ENCODE measurements at regions not wholly inside any gene's neighbourhood (a gene's known extent, or its start where the extent isn't known, plus 50 kb on each side); places are given as distances from the start of the nearest gene placed in this dataset.
"Not testable (repeated sequence)": the region's sequence is repeated elsewhere in the genome, so short reads cannot be mapped to it uniquely, and the experiment has no call there.

DNA sequence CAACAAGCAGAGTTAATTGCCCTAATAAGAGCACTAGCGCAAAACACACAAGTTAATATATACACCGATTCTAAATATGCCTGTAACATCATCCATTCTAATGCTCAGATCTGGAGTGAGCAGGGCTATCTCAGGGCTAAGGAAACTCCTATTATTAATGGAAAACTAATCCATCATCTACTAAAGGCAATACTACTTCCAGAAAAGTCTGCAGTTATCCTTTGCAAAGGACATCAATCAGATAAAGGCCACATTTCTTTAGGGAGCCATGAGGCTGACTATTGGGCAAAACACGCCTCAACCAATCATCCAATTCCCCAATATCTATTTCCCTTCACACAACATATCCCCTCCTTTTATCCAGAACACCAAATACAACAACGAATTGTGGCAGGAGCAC is 1032.3 kb upstream of the NUDT12 start:
- no peak for DNase-seq

DNA sequence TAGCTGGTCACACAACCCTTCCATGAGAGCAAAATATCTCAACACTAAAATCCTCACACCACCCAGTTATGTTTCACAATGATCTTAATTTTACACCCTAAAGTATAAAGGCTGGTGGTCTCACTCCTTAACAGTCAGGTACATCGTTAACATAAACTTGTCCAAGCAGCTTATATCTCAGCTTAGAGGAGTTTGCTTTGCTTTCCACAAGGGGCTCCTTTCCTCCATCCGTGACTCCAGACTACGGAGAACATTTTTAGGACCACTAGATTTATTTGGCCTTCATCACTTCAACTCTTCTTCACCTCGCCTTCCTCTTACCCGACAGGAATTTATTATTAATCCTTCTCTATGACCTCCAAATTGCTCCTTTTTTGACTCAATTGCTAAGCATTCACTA is 1014.1 kb upstream of the NUDT12 start:
- DNase-seq, result no peak

DNA sequence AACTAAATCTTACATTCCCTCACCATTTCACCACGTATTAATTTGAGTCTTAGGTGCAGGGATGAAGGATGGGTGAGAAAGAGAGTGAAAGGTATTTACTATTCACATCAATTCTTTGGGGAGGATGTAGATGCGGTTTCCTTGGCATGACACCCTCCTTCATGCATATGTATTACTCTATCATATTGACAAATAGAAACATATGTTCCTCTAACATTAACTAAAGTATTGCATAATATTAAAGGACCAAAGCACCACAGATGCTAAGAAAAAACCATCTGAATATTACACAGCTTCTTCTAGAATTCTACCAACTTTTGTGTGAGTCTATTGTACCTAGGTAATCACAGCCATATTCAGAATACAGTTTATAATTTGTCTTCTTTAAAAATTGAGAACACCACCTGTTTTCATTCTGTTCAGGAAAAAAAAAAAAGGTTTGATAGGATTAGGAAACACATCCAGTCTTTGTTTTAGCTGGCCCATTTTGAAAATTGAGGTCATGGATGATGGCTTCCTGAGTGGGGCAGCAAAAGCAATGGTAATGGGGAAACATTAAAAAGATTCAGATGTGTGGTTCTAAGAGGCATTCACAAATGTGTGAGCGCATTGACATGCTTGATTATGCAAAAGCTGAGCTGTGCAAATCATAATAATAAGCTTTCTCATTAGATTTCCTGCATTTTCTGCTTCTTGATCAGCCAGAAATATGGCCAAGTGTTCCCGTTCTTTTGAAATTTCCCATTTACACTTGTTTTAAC is 1011.5 kb upstream of the NUDT12 start:
- no peak for DNase-seq

DNA sequence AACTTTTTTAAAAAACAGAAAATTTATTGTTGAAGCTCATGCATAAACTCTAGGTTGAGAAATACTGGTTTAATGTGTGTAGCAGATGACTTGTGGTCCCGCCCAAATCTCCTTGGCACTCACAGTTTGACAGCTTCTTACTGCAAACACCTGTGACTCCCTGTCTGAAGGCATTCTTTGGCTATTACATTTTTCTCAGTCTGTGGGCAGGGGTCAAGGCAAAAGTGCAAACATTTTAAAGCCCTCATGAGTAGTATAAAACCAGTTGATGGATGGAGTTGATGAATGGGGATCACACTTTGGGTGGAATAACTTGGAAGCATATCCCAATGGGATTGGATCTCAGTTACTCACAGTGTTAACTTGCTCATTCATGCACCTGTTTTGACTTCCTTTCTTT is 1007.0 kb upstream of the NUDT12 start:
- no peak for DNase-seq

DNA sequence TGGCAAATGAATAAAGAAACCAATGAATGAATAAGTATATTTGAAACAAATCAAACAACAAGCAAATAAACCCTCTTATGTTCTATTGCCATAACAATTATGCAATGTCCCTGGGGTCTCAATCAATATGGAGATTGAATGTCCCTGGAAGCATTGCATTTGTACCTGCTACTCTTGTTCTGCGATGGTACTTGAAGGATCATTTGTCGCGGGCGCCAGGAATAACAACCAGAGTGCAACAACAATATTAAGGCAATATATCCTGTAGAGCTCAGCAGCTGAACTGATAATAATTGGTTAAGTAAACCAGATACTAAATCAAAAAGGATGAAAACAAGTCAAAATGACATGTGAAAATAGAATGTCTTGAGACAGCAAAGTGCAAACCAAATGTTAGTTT is 1001.9 kb upstream of the NUDT12 start:
- no peak for DNase-seq

DNA sequence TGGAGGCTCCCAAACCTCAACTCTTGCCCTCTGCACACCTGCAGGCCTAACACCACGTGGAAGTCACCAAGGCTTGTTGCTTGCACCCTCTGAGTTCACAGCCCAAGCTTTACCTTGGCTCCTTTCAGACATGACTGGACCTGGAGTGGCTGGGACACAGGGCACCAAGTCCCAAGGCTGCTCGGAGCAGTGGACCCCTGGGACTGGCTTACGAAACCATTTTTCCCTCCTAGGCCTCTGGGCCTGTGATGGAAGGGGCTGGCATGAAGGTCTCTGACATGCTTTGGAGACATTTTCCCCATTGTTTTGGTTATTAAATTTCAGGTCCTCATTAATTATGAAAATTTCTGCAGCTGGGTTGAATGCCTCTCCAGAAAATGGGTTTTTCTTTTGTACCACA is 994.4 kb upstream of the NUDT12 start:
- no peak for DNase-seq

DNA sequence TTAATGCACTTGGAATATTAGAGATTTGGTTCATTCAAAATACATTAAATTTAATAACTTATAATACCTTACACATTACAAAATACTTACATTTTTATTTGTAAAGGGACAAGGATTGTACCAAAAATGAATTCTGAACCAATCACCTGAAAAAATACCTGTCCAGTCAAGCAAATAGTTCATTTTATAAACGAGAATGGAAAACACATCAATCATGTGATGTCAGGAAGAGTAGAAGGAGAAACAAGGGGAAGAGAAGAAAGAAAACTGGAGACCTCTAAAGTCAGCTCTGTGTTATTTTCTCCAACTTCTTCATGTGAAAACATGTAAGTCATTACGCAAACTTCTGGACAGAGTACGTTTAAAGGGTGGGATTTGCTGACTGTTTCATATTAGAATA is 989.0 kb upstream of the NUDT12 start:
- DNase-seq, result no peak

DNA sequence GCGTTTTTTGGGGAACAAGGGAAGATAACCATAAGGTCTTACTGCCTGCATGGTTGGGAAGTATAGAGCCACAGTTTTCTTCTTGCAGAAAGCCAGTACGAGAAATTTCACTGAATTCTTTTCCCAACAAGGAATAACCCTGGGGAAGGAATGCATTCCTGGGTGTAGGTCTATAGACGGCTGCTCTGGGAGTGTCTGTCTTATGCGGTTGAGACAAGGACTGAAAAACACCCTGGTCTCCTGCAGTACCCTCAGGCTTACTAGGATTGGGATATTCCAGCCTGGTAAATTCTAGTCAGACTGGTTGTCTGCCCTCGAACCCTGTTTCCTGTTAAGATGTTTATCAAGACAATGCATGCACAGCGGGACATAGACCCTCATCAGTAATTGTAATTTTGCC is 984.3 kb upstream of the NUDT12 start:
- not testable (repeated sequence) for DNase-seq

DNA sequence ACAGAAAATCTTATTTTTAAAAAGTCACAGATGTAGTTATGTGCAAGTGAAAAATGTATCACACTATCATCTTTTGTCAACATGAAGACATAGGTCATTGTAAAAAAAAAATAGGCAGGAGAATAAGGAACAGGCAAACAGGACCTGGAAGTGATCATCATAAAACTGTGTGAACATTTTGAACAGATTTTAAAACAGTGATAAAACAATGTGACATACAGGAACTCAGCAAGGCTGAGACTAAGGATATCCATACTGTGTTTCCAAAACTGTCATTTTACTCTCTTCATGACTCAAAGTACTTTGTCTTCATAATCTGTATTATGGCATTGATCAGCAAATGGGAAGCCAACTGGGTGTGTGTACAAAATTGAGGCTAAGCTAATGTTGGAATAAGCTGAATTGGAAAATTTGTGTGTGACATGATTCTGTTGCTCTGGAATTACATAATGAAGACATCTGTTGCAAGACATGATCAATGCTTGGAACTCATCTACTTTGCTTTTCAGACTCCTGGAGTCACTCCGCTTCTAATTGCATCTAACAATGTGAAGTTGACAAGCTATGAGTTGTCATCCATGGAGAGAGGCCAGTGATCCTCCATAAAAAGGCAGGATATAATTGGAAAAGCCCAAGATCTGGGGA is 978.7 kb upstream of the NUDT12 start:
- no peak for DNase-seq

DNA sequence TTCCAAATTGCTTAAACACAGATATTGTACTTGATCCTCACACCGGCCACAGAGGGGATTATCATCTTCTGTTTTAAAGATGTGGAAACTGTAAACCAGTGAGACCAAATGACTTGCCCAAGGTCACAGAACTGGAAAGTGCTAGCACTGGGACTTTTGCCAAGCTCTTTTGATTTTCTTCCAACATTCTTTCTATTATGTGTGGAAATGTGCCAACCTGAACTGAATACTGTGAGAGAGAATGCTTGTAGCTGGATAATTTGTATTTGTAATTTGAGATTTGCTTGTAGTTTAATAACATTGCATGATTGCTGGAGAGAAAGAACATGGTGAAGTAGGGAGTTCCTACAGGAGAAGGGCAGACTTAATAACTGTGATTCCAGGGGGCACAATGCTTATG is 977.9 kb upstream of the NUDT12 start:
- DNase-seq, result no peak

DNA sequence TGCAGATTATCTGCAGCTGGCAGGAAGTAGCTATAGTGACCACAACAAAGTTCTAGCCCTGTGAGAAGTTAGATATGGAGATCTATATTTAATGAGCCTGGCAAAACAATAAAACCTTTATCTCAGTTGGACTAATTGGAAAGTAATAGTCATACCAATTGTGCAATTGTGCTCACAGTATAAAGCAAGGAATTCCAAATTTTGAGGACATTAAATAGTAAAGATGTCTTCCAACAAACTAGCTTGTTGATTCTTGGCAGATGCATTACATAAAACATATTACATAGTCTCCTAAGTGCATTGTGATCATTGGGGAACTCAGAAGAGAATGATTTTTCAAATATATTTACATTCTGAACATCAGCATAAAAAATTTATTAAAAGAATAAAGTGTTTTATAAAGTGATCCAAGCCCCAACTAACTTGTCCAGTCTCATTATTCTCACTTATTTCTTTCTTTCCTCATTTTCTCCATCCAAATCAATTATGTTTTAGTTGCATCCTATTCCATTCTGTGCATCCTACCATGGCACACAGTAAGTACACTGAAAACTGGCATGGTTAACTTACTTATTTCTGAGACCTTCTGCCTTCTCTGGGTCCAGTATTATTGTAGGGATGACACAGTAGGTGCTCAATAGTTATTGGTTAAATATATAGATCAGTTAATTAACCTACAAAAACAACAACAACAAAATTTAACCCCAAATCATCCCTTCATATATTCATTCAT is 977.2 kb upstream of the NUDT12 start:
- no peak for DNase-seq

DNA sequence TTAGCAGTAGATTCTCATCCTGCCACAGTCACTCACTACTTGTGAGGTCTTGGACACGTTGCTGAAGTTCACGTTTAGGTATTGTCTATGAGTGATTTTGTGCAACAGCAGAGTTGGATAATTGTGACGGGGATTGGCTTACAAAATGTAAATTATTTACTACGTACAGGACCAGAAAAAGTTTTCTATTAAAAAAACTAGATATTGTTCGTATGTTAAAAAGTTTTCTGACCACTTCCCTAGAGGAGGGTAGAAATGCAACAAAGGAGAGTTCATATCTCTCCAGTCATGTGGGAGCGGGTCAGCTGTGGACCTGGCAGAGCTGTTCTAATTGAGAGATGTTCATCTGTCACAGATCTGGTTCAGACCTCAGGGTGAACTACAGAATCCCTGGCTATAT is 976.1 kb upstream of the NUDT12 start:
- no peak for DNase-seq

DNA sequence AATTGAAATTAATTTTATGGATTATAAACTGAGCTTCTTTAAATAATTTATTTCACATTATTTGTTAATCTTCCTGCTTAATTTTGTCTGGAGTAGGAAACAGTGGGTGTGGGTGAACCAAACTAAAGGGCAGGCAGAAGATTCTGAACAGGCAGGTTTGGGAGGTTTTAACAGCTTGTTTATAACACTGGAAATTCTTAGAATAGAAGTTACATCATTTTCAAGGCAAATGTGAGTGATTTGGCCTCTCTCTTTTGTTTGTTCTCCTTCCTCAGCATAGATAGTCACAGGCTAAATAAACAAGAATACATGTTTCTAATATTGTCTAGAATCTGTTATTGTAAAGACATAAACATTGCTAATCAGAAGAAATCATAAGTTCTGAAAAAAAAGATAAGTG is 970.9 kb upstream of the NUDT12 start:
- DNase-seq, result no peak

DNA sequence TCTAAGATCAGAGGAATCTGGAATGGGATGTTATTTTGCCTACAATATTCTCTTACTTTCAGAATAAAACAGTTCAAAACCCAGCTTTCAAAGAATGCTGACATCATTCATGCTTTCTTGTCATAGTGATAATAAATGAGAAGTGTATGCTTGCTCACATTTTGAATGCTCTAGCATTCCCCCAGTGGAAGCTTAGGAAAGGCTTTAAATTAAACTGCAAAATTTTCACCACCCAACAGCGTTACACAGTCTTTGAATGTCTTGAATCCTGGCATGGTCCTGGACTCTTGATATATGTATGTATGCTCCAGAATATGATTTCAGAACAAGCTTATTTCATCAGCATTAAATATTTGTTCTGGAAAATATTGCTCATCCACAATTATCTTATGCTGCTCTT is 964.3 kb upstream of the NUDT12 start:
- no peak for DNase-seq

DNA sequence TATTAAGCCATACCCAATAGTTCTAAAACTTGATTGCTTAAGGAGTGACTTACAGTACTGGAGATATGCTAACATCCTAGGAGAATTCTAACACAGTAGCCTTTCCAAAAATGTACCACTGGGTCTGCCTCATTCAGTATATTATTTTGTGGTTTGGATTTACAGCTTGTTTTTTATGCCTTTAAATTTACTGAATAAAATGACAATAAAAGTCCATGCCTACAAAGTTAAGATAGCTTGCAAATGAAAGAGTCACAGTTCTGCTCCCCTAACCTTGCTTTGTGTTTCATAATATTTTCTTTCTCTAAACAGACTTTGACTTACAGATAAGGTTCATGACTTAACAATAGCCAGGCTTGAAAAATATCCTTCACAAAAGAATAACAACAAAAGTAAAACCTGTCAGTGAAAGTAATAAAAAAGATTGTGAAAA is 951.1 kb upstream of the NUDT12 start:
- no peak for DNase-seq

DNA sequence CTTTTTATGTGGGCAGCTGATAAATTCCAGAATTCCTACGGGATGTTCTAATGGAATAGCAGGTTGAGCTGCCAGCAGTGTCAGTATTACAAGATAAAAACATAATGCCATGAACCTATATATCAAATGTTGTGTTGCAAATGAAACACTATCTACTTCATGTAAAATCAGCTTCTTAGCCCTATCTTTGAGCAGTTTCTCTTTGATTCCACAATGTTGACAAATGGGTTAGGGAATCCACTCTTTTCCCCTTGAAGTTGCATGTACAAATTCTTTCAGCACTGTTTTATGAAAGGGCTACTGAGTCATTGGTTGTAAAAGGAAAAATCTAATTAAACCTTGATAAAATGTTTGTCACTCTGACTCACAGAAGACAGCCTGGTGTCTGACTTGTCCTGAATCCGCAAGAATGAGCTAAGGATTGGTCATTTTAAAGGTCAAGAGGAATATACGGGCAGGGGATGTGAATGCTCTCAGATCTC is 950.6 kb upstream of the NUDT12 start:
- no peak for DNase-seq

DNA sequence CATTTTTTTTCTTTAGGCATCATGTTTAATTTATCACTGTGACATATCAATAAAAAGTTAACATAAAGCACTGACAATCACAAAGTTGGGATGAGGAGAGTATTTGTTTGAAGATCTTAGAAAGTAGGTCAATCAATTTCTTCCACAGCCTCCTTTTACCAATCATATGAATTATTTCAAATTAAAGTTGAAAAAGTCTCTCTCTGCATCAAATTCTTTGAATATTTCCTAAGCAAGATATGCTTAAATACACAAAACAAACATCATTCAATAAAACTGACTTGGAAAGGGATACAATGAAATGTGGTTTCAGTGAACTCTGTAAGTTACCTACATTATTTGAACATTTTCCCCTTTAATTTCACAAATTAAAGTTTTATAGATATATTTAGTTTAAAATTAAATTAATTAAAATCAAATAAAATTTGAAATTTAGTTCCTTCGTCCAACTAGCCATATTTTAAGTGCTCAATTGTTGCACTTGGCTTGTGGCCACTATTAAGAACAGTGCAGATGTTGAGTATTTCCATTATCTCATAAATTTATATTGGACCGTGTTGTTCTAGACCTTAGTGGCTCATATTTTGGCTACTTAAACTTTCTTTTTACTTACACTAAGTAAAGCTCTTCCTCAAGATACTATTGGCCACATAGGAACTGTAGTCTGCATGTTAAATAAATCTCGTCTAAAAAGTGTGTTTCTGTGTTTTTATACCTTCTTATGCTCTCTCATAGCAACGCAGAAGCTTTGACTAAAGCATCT is 949.7 kb upstream of the NUDT12 start:
- no peak for DNase-seq

DNA sequence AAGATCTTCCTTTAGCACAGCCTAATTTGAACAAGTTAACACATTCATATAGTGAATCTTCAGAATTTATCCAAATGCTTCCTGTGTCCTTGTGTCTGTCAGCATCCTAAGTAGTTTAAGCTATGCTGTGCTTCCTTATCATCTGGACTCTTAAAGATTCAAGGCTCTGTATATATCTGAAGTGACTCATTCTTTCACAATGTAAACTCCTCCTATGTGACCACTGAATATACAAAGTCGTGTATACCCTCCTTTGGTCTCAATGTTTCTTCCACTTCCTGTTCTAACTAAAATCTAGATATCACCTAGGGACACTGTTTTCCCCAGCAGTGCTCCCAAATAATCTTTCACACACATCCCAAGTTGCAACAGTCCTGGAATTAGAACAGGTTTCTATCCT is 935.7 kb upstream of the NUDT12 start:
- DNase-seq, result no peak

DNA sequence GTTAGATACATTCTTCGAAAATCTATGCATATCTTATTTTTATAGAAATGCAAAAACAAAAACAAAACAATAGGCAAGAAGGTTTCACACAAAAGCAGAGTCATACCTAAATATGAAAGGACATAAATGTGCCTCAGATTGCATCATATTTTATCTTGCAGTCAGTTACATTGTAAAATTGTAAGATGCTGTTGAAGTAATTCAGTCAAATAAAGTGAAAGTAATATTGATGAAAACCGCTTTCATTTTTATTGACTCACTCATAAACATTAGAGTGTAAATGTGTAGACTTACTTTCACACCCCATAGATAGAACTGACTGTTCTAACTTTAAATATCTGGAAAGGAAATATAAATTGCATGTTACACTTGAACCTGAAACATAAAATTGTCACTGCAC is 931.5 kb upstream of the NUDT12 start:
- no peak for DNase-seq

DNA sequence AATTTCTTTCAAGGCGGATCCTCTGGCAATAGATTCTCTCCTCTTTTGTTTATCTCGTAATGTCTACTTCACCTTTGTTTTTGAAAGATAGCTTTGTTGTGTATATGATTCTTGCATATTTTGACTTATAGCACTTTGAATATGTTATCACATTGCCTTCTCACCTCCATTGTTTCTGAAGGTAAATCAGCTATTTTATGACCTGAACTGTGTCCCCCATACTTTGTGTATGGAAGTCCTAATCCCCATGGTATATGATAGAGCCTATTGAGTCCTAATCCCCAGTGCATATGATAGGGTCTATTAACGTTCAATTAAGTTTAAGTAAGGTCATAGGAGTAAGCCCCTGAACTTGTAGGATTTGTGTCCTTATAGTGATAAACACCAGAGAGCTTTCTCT is 910.2 kb upstream of the NUDT12 start:
- no peak for DNase-seq

DNA sequence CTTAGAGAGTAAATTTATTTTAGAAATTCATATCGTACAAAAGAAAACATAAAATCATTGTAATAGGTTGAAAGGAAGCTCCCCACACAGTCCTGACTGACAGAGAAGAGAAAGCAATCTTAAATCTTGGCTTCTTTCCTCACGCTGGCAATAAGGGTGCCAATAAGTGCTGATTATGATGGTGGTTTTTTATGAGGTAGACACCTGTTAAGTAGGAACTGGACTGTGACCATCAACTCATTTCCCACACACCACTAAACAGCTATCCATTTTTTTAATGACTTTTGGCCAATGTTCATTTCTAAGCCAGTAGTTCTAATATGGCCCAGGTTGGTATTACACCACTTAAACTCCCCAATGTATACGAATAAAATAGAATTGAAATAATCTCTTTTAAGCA is 893.5 kb upstream of the NUDT12 start:
- DNase-seq, result no peak

DNA sequence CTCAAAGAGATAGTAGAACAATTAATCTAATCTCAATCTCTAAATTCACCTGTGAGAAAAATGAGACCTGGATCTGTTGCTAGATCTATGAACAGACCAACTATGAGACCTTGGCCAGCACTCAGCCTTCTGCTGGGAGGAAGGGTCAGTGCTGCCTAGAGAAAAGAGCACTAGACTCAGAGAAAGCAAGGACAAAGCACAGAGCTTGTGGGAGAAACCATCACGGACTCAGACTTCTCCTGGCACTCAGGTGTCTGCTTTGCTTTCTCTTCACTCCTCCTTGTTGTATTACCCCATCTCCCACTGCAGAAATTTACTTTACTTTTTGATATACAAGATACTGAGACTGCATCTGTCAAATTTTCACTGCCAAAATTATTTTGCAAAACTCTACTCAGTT is 890.0 kb upstream of the NUDT12 start:
- no peak for DNase-seq

DNA sequence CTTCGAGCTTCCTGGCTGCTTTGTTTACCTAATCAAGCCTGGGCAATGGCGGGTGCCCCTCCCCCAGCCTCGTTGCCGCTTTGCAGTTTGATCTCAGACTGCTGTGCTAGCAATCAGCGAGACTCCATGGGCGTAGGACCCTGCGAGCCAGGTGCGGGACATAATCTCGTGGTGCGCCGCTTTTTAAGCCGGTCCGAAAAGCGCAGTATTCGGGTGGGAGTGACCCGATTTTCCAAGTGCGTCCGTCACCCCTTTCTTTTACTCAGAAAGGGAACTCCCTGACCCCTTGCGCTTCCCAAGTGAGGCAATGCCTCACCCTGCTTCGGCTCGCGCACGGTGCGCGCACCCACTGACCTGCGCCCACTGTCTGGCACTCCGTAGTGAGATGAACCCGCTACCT is 889.3 kb upstream of the NUDT12 start:
- DNase-seq, result not testable (repeated sequence)

All from CD4-positive, alpha-beta T cell treated with Interleukin-4 for 4 hours (primary cell).